Gastroesophageal sphincter (tissue), 3 donors: ENCODE measurements at regions not wholly inside any gene's neighbourhood (a gene's known extent, or its start where the extent isn't known, plus 50 kb on each side); places are given as distances from the start of the nearest gene placed in this dataset.

ENCODE experiments used
- EP300 ChIP-seq: sonication (generic); formaldehyde crosslinking; IDR thresholded peaks from one replicate; pipeline ENCODE4 v1.6.1; 2017; ENCODE audit warnings: antibody characterized with exemption, mild to moderate bottlenecking
- POLR2A ChIP-seq, 2 donors: fragments of 450-650 bp; IDR thresholded peaks; one replicate each; pipeline ENCODE4 v1.6.1; 2017; ENCODE audit warnings: antibody characterized with exemption in 2 of 2, mild to moderate bottlenecking in 2 of 2, moderate library complexity in 1 of 2
- POLR2AphosphoS5 ChIP-seq: sonication (generic); formaldehyde crosslinking; IDR thresholded peaks from one replicate; pipeline ENCODE4 v1.6.1; 2017; ENCODE audit warnings: antibody characterized with exemption
- TF ChIP-seq, protein P1 (sequence below), 4 experiments: fragments of 200-600 bp in 2 of 4; fragments of 450-650 bp in 2 of 4; sonication (generic) in 1 of 4; IDR thresholded peaks; one replicate each; pipeline ENCODE4 v1.5.1; 2017 to 2019; ENCODE audit warnings: antibody characterized with exemption in 4 of 4, mild to moderate bottlenecking in 2 of 4, moderate library complexity in 2 of 4

DNA sequence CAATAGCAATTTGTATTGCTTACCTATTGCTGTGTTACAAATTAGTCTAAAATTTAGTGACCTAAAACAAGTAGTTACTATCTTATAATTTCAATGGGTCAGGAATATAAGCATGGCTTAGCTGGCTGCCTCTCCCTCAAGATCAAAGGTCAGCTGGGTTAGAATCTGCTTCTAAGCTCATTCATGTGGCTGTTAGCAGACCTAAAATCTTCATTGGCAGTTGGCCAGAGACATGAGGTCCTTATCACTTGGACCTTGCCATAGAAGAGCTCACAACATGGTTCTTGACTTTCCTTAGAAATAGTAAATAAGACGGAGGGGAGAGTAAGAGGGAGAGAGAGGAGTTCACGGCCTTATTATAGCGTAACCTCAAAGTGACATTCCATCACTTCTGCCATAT, 468.0 kb downstream of the HTR7 start:
- TF ChIP-seq, protein P1, sequence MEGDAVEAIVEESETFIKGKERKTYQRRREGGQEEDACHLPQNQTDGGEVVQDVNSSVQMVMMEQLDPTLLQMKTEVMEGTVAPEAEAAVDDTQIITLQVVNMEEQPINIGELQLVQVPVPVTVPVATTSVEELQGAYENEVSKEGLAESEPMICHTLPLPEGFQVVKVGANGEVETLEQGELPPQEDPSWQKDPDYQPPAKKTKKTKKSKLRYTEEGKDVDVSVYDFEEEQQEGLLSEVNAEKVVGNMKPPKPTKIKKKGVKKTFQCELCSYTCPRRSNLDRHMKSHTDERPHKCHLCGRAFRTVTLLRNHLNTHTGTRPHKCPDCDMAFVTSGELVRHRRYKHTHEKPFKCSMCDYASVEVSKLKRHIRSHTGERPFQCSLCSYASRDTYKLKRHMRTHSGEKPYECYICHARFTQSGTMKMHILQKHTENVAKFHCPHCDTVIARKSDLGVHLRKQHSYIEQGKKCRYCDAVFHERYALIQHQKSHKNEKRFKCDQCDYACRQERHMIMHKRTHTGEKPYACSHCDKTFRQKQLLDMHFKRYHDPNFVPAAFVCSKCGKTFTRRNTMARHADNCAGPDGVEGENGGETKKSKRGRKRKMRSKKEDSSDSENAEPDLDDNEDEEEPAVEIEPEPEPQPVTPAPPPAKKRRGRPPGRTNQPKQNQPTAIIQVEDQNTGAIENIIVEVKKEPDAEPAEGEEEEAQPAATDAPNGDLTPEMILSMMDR (IDR thresholded peaks at IDR 0.05) = no peak
- TF ChIP-seq EP300 (no peak), POLR2AphosphoS5 (no peak), POLR2A (IDR thresholded peaks at IDR 0.05) (no peak)
